WTC11 (cell line): ENCODE measurements at regions not wholly inside any gene's neighbourhood (a gene's known extent, or its start where the extent isn't known, plus 50 kb on each side); places are given as distances from the start of the nearest gene placed in this dataset.

Experiments
- CREB1 ChIP-seq: sonication (generic); formaldehyde crosslinking; IDR thresholded peaks from 2 replicates; pipeline ENCODE4 v1.8.0; 2023; ENCODE audit warnings: mild to moderate bottlenecking, missing genetic modification reagents
- CTCF ChIP-seq: fragments of 200-600 bp; IDR thresholded peaks from 2 replicates; pipeline ENCODE4 v1.8.0; 2022; ENCODE audit warnings: antibody characterized with exemption

GRCh38 chr13:39225860-39226259 is 187.6 kb downstream of the NHLRC3 start:
- TF ChIP-seq CREB1 (no peak), CTCF (no peak)
